GM19397 (cell line): ENCODE measurements at regions not wholly inside any gene's neighbourhood (a gene's known extent, or its start where the extent isn't known, plus 50 kb on each side); places are given as distances from the start of the nearest gene placed in this dataset.

Experiments
- ATAC-seq: cut with Tn5 transposase; IDR thresholded peaks from one replicate; pipeline ENCODE4 v1.9.1; 2021; ENCODE audit warnings: mild to moderate bottlenecking, moderate library complexity; ENCODE audit not compliant: unreplicated experiment

GRCh38 chr3:150040097-150040496 is 69.4 kb upstream of the PFN2 start:
- no peak for ATAC-seq

DNA sequence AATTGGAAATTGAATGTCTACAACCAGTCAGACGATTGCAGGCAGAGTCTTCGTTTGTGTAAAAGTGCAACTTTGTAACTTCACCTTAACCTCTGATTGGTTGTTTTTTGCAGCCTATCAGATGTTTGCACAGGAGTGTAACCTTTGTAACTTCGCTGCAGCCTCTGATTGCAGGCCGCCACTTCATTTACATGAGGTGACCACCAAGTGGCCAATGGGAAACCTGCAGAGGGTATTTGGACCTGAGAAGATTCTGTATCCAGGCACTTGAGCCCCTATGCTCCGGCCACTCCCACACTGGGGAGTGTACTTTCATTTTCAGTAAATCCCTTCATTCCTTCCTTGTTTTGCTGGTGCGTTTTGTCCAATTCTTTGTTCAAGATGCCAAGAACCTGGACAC is 68.1 kb upstream of the PFN2 start:
- no peak for ATAC-seq

GRCh38 chr3:150036780-150037179 is 66.1 kb upstream of the PFN2 start:
- no peak for ATAC-seq

DNA sequence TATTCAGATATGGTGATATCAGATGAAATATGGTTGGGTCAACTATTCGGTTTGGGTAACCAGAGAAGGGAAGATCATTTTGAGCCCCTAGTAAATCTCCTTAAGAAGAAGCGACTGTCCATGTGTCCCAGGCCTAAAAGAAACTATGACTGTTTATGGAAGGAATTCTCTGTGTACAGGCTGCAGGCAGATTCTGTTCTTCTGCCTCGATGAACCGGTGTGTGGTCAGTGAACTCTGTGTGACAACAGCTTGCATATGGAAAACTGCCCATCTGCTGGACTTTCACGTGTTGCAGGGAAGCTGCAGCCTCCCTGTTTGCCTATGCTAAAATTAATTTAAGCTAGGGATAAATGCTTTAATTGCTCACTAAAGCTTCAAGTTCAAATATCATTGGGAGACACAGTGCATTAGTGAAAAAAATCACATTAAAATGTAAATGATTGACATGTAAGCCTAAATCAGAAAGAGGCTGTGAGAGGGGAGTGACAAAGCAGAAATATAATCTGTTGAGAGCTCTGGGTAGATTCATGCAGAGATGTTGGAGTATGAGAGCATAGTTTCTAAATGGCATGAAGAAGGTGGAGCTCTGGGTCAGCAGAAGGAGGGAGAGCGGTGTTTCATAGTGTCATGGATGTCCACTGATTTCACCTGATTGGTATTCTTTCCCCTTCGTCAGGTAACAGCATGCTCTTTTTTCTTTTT is 65.4 kb upstream of the PFN2 start:
- ATAC-seq: no peak

DNA sequence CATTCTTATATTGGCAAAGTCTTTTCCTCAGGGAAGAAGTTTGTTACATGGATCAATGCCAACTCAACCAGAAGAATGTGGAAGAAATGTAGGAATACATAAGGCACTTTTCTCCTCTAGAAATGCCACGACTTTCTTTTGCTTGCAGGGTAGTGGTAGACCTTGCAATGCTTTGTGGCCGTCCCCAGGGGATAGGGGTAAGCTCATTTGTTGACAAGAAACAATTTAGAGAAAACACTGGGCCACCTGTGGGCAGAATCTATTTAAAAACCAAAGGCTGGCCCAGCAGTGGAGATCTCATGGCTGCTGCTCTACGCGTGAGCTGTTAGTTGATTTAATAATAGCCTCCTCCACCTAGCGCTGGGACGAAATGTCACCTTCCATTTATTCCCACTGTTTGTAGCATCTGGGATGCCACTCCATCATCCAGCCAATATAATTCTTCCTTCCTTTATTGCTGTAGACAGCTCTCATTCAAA is 64.6 kb upstream of the PFN2 start:
- no peak for ATAC-seq

GRCh38 chr3:150033721-150034120 is 63.0 kb upstream of the PFN2 start:
- ATAC-seq: no peak

- no peak for ATAC-seq
Measured at GRCh38 chr3:150030841-150031240, 60.1 kb upstream of the PFN2 start.

DNA sequence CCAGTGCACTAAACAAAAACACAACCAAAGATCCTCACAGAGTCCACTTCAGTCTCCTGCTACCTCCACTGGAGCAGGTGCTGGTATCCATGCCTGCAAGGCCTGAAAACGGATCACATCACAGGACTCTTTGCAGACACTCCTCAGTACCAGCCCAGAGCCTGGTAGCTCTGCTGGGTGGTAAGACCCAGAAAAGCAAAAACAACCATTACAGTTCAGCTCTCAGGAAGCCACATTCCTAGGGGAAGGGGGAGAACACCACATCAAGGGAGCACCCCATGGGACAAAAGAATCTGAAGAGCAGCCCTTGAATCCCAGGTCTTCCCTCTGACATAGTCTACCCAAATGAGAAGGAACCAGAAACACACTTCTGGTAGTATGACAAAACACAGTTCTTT is 52.5 kb upstream of the PFN2 start:
- no peak for ATAC-seq

DNA sequence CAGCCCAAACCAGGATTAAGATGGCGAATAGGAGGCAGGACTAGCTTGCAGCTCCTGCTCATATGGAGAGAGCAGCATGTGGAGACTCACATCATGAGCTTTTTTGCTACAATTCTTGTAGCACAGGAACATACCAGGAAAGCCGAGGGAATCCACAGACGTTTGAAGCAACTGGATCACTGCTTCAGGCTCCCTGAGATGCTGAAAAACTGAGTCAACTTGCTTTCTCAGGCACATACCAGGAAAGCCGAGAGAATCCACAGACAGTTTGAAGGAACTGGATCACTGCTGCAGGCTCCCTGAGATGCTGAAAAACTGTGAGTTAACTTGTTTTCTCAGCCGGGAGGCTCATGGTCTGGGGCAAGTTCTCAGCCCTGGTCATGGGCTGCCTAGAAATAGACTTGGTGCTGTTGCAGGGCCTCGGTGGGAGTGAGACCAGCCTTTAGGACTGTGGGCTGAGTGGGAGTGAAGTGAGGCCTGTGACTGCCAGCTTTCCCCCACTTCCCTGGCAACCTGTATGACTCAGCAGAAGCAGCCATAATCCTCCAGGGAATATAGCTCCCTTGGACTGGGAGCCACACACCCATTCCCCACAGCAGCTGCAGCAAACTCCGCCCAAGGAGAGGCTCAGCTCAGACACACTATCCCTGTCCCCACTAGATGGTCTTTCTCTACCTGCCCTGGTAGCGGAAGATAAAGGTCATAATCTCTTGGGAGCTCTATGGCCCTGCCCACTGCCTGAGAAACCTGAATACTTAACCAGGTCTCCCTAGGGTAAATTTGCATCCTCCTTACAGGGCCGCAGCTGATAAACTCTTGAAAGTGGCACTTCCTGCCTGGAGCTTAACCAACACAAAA is 51.9 kb upstream of the PFN2 start:
- peak; percentile 92 for ATAC-seq

- ATAC-seq: no peak
Measured at GRCh38 chr3:150020527-150020926, 49.8 kb upstream of the PFN2 start.
